Lower lobe of right lung (tissue), 2 donors: ENCODE measurements at regions not wholly inside any gene's neighbourhood (a gene's known extent, or its start where the extent isn't known, plus 50 kb on each side); places are given as distances from the start of the nearest gene placed in this dataset.

ENCODE experiments used
- ATAC-seq, 2 donors: fragments of 200-7000 bp; cut with Tn5 transposase; one replicate each; pipeline ENCODE4 v1.9.1; 2020 to 2022; ENCODE audit warnings: mild to moderate bottlenecking in 2 of 2, moderate library complexity in 2 of 2
- DNase-seq: peaks from one replicate; pipeline ENCODE4 v3.0.0-alpha.2; 2020
- H3K27ac ChIP-seq: fragments of 200-600 bp; one replicate; pipeline ENCODE4 v1.8.0; 2022
- H3K27me3 ChIP-seq: fragments of 200-600 bp; one replicate; pipeline ENCODE4 v1.8.0; 2022; ENCODE audit warnings: low read depth
- H3K36me3 ChIP-seq: fragments of 200-600 bp; one replicate; pipeline ENCODE4 v1.8.0; 2022; ENCODE audit warnings: mild to moderate bottlenecking
- H3K4me1 ChIP-seq: fragments of 200-600 bp; one replicate; pipeline ENCODE4 v1.8.0; 2022
- H3K4me3 ChIP-seq: fragments of 200-600 bp; one replicate; pipeline ENCODE4 v1.8.0; 2022; ENCODE audit warnings: mild to moderate bottlenecking
- H3K9me3 ChIP-seq: fragments of 200-600 bp; one replicate; pipeline ENCODE4 v1.8.0; 2022
- CTCF ChIP-seq: fragments of 200-600 bp; IDR thresholded peaks from one replicate; pipeline ENCODE4 v1.8.0; 2022; ENCODE audit warnings: antibody characterized with exemption, mild to moderate bottlenecking
- intact Hi-C: fragments of 100-400 bp; cut with DNase I; formaldehyde crosslinking; loops from one replicate; pipeline ENCODE4 v1.11.0; 2022
- donor health status: DM: no; HTN: yes; CAD: no; lungs with severe emphysema.

- no peaks in the 10 kb centered on the region for H3K9me3 ChIP-seq
- intact Hi-C loops: no loop called here
- ATAC-seq: no peak
- DNase-seq: no peak
- TF ChIP-seq CTCF: no peak
- no peak overlapping the region for H3K4me3 ChIP-seq
- H3K27me3 ChIP-seq: no peaks in the 10 kb centered on the region
- H3K27ac ChIP-seq: no peak overlapping the region
- no peaks in the 10 kb centered on the region for H3K4me1 ChIP-seq
- H3K36me3 ChIP-seq: no peaks in the 10 kb centered on the region
Observed at GRCh38 chr7:11895337-11895736, 63.3 kb upstream of the THSD7A start.

- H3K36me3 ChIP-seq: no peaks in the 10 kb centered on the region
- no peak for DNase-seq
- TF ChIP-seq CTCF: no peak
- intact Hi-C loops: no loop called here
- no peaks in the 10 kb centered on the region for H3K27me3 ChIP-seq
- no peak overlapping the region for H3K4me3 ChIP-seq
- ATAC-seq: no peak
- no peaks in the 10 kb centered on the region for H3K9me3 ChIP-seq
- H3K4me1 ChIP-seq: no peaks in the 10 kb centered on the region
- no peak overlapping the region for H3K27ac ChIP-seq
Observed at GRCh38 chr7:11896663-11897062, 64.7 kb upstream of the THSD7A start.

GRCh38 chr7:11899247-11899646 lies 67.2 kb upstream of the THSD7A start:
- no peak for TF ChIP-seq CTCF
- DNase-seq (no peak), ATAC-seq (no peak)
- Histone ChIP-seq H3K27ac (no peak overlapping the region), H3K4me1 (no peaks in the 10 kb centered on the region), H3K36me3 (no peaks in the 10 kb centered on the region), H3K4me3 (no peak overlapping the region), H3K9me3 (no peaks in the 10 kb centered on the region), H3K27me3 (no peaks in the 10 kb centered on the region)
- intact Hi-C loops: no loop called here

GRCh38 chr7:11910253-11910652 lies 78.3 kb upstream of the THSD7A start:
- H3K36me3 ChIP-seq: no peaks in the 10 kb centered on the region
- H3K4me1 ChIP-seq: no peaks in the 10 kb centered on the region
- DNase-seq (no peak), ATAC-seq (no peak)
- no peak for TF ChIP-seq CTCF
- no peak overlapping the region for H3K4me3 ChIP-seq
- intact Hi-C loops: no loop called here
- H3K27me3 ChIP-seq: no peaks in the 10 kb centered on the region
- no peak overlapping the region for H3K27ac ChIP-seq
- H3K9me3 ChIP-seq: no peaks in the 10 kb centered on the region

- Histone ChIP-seq H3K4me1 (no peaks in the 10 kb centered on the region), H3K4me3 (no peak overlapping the region), H3K36me3 (no peaks in the 10 kb centered on the region), H3K9me3 (no peaks in the 10 kb centered on the region), H3K27me3 (no peaks in the 10 kb centered on the region), H3K27ac (no peak overlapping the region)
- ATAC-seq (no peak), DNase-seq (no peak)
- TF ChIP-seq CTCF: no peak
- intact Hi-C loops: no loop called here
Observed at GRCh38 chr7:11911900-11912299, 79.9 kb upstream of the THSD7A start.

GRCh38 chr7:11914645-11915044 lies 82.6 kb upstream of the THSD7A start:
- TF ChIP-seq CTCF: no peak
- H3K4me3 ChIP-seq: no peak overlapping the region
- ATAC-seq: no peak
- no peak overlapping the region for H3K27ac ChIP-seq
- no peak for DNase-seq
- no peaks in the 10 kb centered on the region for H3K36me3 ChIP-seq
- H3K9me3 ChIP-seq: no peaks in the 10 kb centered on the region
- H3K27me3 ChIP-seq: no peaks in the 10 kb centered on the region
- no peaks in the 10 kb centered on the region for H3K4me1 ChIP-seq
- intact Hi-C loops: no loop called here
